H1 (cell line): ENCODE measurements at regions not wholly inside any gene's neighbourhood (a gene's known extent, or its start where the extent isn't known, plus 50 kb on each side); places are given as distances from the start of the nearest gene placed in this dataset.
"Not testable (repeated sequence)": the region's sequence is repeated elsewhere in the genome, so short reads cannot be mapped to it uniquely, and the experiment has no call there.

Experiments used
- CBX5 ChIP-seq: fragments of 300-800, 300-1000 bp; sonication (generic); IDR thresholded peaks from 2 replicates; pipeline ENCODE4 v1.7.1; 2016; ENCODE audit warnings: antibody characterized with exemption, low read length, low read depth
- CEBPB ChIP-seq: IDR thresholded peaks from 2 replicates; pipeline ENCODE4 v1.6.1; 2012; ENCODE audit warnings: low read depth, low read length
- EZH2 ChIP-seq: fragments of 200-600 bp; sonication (generic); IDR thresholded peaks from 2 replicates; pipeline ENCODE4 v1.7.1; 2012; ENCODE audit warnings: low read depth, mild to moderate bottlenecking, moderate library complexity, low read length, inconsistent platforms; ENCODE audit not compliant: severe bottlenecking
- SIX5 ChIP-seq: IDR thresholded peaks from 2 replicates; pipeline ENCODE4 v1.6.1; 2011; ENCODE audit warnings: mild to moderate bottlenecking, low read depth, low read length
- YY1 ChIP-seq: IDR thresholded peaks from 2 replicates; pipeline ENCODE4 v1.6.1; 2011; ENCODE audit warnings: low read depth, mild to moderate bottlenecking, low read length
- TF ChIP-seq, protein P1 (sequence below), 3 experiments: IDR thresholded peaks; 1 replicate in 2 of 3; 2 replicates in 1 of 3; pipeline versions ENCODE4 v1.5.1 to v1.6.1; 2011; ENCODE audit warnings: low read length in 3 of 3, mild to moderate bottlenecking in 3 of 3, inconsistent platforms in 2 of 3, low read depth in 1 of 3, moderate library complexity in 1 of 3; ENCODE audit not compliant: insufficient read depth in 1 of 3; ENCODE audit errors: control extremely low read depth in 1 of 3
- TF ChIP-seq, protein P2 (sequence below): IDR thresholded peaks from 2 replicates; pipeline ENCODE4 v1.6.1; 2011; ENCODE audit warnings: low read depth, mild to moderate bottlenecking, low read length; ENCODE audit not compliant: insufficient read depth

- TF ChIP-seq, protein P1, sequence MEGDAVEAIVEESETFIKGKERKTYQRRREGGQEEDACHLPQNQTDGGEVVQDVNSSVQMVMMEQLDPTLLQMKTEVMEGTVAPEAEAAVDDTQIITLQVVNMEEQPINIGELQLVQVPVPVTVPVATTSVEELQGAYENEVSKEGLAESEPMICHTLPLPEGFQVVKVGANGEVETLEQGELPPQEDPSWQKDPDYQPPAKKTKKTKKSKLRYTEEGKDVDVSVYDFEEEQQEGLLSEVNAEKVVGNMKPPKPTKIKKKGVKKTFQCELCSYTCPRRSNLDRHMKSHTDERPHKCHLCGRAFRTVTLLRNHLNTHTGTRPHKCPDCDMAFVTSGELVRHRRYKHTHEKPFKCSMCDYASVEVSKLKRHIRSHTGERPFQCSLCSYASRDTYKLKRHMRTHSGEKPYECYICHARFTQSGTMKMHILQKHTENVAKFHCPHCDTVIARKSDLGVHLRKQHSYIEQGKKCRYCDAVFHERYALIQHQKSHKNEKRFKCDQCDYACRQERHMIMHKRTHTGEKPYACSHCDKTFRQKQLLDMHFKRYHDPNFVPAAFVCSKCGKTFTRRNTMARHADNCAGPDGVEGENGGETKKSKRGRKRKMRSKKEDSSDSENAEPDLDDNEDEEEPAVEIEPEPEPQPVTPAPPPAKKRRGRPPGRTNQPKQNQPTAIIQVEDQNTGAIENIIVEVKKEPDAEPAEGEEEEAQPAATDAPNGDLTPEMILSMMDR (IDR thresholded peaks at IDR 0.05; ENCODE audit: control extremely low read depth in 1 of 3, insufficient read depth in 1 of 3, low read depth in 1 of 3, low read length in 3 of 3), result not testable (repeated sequence)
- not testable (repeated sequence) for TF ChIP-seq CBX5, EZH2, SIX5, CEBPB, YY1
- TF ChIP-seq, protein P2, sequence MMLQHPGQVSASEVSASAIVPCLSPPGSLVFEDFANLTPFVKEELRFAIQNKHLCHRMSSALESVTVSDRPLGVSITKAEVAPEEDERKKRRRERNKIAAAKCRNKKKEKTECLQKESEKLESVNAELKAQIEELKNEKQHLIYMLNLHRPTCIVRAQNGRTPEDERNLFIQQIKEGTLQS, result not testable (repeated sequence)
These were observed 540.3 kb downstream of the RFPL4B start for GRCh38 chr6:112887424-112887823.
